ENCODE measurements at regions not wholly inside any gene's neighbourhood (a gene's known extent, or its start where the extent isn't known, plus 50 kb on each side); places are given as distances from the start of the nearest gene placed in this dataset.

GRCh38 chr1:101356013-101356412, 119.2 kb downstream of the S1PR1 start:
- TF ChIP-seq POLR2A (IDR thresholded peaks at IDR 0.05) (no peak), POLR2AphosphoS5 (IDR thresholded peaks at IDR 0.05) (no peak), EP300 (IDR thresholded peaks at IDR 0.05) (no peak)
- TF ChIP-seq, protein P1, sequence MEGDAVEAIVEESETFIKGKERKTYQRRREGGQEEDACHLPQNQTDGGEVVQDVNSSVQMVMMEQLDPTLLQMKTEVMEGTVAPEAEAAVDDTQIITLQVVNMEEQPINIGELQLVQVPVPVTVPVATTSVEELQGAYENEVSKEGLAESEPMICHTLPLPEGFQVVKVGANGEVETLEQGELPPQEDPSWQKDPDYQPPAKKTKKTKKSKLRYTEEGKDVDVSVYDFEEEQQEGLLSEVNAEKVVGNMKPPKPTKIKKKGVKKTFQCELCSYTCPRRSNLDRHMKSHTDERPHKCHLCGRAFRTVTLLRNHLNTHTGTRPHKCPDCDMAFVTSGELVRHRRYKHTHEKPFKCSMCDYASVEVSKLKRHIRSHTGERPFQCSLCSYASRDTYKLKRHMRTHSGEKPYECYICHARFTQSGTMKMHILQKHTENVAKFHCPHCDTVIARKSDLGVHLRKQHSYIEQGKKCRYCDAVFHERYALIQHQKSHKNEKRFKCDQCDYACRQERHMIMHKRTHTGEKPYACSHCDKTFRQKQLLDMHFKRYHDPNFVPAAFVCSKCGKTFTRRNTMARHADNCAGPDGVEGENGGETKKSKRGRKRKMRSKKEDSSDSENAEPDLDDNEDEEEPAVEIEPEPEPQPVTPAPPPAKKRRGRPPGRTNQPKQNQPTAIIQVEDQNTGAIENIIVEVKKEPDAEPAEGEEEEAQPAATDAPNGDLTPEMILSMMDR (IDR thresholded peaks at IDR 0.05), result no peak
